Osteocyte (in vitro differentiated cells): ENCODE measurements at regions not wholly inside any gene's neighbourhood (a gene's known extent, or its start where the extent isn't known, plus 50 kb on each side); places are given as distances from the start of the nearest gene placed in this dataset.

Experiments
- DNase-seq: peaks from one replicate; pipeline ENCODE4 v3.0.0; 2021; ENCODE audit warnings: mixed read lengths; ENCODE audit not compliant: unreplicated experiment; ENCODE audit errors: extremely low spot score
- H3K27ac Mint-ChIP-seq: one replicate; pipeline ENCODE4 v1.8.0; 2021; ENCODE audit warnings: mild to moderate bottlenecking, mixed read lengths; ENCODE audit not compliant: unreplicated experiment
- H3K27me3 Mint-ChIP-seq: one replicate; pipeline ENCODE4 v1.8.0; 2021; ENCODE audit warnings: mixed read lengths; ENCODE audit not compliant: unreplicated experiment
- H3K36me3 Mint-ChIP-seq: one replicate; pipeline ENCODE4 v1.8.0; 2021; ENCODE audit warnings: mixed read lengths; ENCODE audit not compliant: unreplicated experiment
- H3K4me1 Mint-ChIP-seq: one replicate; pipeline ENCODE4 v1.8.0; 2021; ENCODE audit warnings: mixed read lengths; ENCODE audit not compliant: unreplicated experiment
- H3K4me3 Mint-ChIP-seq: one replicate; pipeline ENCODE4 v1.8.0; 2021; ENCODE audit warnings: mild to moderate bottlenecking, moderate library complexity, mixed read lengths; ENCODE audit not compliant: unreplicated experiment
- H3K9me3 Mint-ChIP-seq: one replicate; pipeline ENCODE4 v1.8.0; 2021; ENCODE audit warnings: mixed read lengths; ENCODE audit not compliant: unreplicated experiment
- CTCF ChIP-seq: fragments of 200-600 bp; sonication (generic); IDR thresholded peaks from 2 replicates; pipeline ENCODE4 v1.5.0; 2021; ENCODE audit warnings: antibody characterized with exemption, mild to moderate bottlenecking, moderate library complexity

GRCh38 chr6:56806368-56806767 lies 148.5 kb upstream of the BEND6 start:
- no peak overlapping the region for H3K4me3 Mint-ChIP-seq

GRCh38 chr6:56804996-56805395 lies 149.9 kb upstream of the BEND6 start:
- Mint-ChIP-seq H3K4me3 (no peak overlapping the region), H3K4me1 (peaks cover 67% of the 10 kb centered on the region), H3K27me3 (no peaks in the 10 kb centered on the region), H3K36me3 (no peaks in the 10 kb centered on the region), H3K27ac (peak overlapping the region; percentile 63), H3K9me3 (no peaks in the 10 kb centered on the region)
- no peak for DNase-seq
- TF ChIP-seq CTCF, result no peak

More at GRCh38 chr6:56806368-56806767, 148.5 kb upstream of the BEND6 start:
- no peak for TF ChIP-seq CTCF
- H3K36me3 Mint-ChIP-seq, result no peaks in the 10 kb centered on the region
- no peaks in the 10 kb centered on the region for H3K9me3 Mint-ChIP-seq
- no peak for DNase-seq
- H3K27ac Mint-ChIP-seq, result peak overlapping the region; percentile 3
- H3K4me1 Mint-ChIP-seq, result peaks cover 62% of the 10 kb centered on the region
- no peaks in the 10 kb centered on the region for H3K27me3 Mint-ChIP-seq

- Mint-ChIP-seq H3K36me3 (no peaks in the 10 kb centered on the region), H3K9me3 (no peaks in the 10 kb centered on the region), H3K4me3 (peak overlapping the region; percentile 27), H3K4me1 (peaks cover 65% of the 10 kb centered on the region), H3K27me3 (no peaks in the 10 kb centered on the region), H3K27ac (peak overlapping the region; percentile 68)
- DNase-seq, result no peak
- no peak for TF ChIP-seq CTCF
Measured at GRCh38 chr6:56803594-56803993, 151.3 kb upstream of the BEND6 start.

- Mint-ChIP-seq H3K27ac (peak overlapping the region; percentile 46), H3K27me3 (no peaks in the 10 kb centered on the region), H3K4me3 (no peak overlapping the region), H3K36me3 (no peaks in the 10 kb centered on the region), H3K4me1 (peaks cover 61% of the 10 kb centered on the region), H3K9me3 (no peaks in the 10 kb centered on the region)
- no peak for TF ChIP-seq CTCF
- DNase-seq, result no peak
Measured at GRCh38 chr6:56802584-56802983, 152.3 kb upstream of the BEND6 start.

GRCh38 chr6:56799989-56800388 lies 154.9 kb upstream of the BEND6 start:
- Mint-ChIP-seq H3K36me3 (no peaks in the 10 kb centered on the region), H3K27me3 (no peaks in the 10 kb centered on the region), H3K4me1 (peaks cover 63% of the 10 kb centered on the region), H3K9me3 (no peaks in the 10 kb centered on the region), H3K4me3 (no peak overlapping the region), H3K27ac (no peak overlapping the region)
- no peak for DNase-seq
- no peak for TF ChIP-seq CTCF
